Adrenal gland (tissue), 5 donors: ENCODE measurements at regions not wholly inside any gene's neighbourhood (a gene's known extent, or its start where the extent isn't known, plus 50 kb on each side); places are given as distances from the start of the nearest gene placed in this dataset.

Source experiments
- CTCF ChIP-seq, 6 experiments: fragments of 450-650 bp in 4 of 6; fragments of 200-600 bp in 2 of 6; sonication (generic) in 1 of 6; IDR thresholded peaks; 1 replicate in 5 of 6; 2 replicates in 1 of 6; pipeline versions ENCODE4 v1.5.1 to v1.8.0; 2016 to 2021; ENCODE audit warnings: antibody characterized with exemption in 6 of 6, mild to moderate bottlenecking in 2 of 6, moderate library complexity in 1 of 6
- POLR2A ChIP-seq, 2 donors: fragments of 450-650 bp; IDR thresholded peaks; one replicate each; pipeline ENCODE4 v1.6.1; 2017; ENCODE audit warnings: antibody characterized with exemption in 2 of 2, mild to moderate bottlenecking in 2 of 2, moderate library complexity in 1 of 2
- donor health status: DM: no; HTN: no; CAD: no.

GRCh38 chr3:96428097-96428496 is 386.3 kb upstream of the EPHA6 start:
- TF ChIP-seq CTCF (IDR thresholded peaks at IDR 0.05), result no peak
- TF ChIP-seq POLR2A (IDR thresholded peaks at IDR 0.05), result no peak
